Left ventricle myocardium inferior (tissue), 1 donor: ENCODE measurements at regions not wholly inside any gene's neighbourhood (a gene's known extent, or its start where the extent isn't known, plus 50 kb on each side); places are given as distances from the start of the nearest gene placed in this dataset.

Experiments
- DNase-seq: peaks from one replicate; pipeline ENCODE4 v3.0.0-alpha.2; 2020
- H3K27ac ChIP-seq: fragments of 200-600 bp; replicated peaks from 2 replicates; pipeline ENCODE4 v1.8.0; 2021
- H3K27me3 ChIP-seq: fragments of 200-600 bp; 2 replicates; pipeline ENCODE4 v1.8.0; 2021; ENCODE audit warnings: low read depth
- H3K36me3 ChIP-seq: fragments of 200-600 bp; 2 replicates; pipeline ENCODE4 v1.8.0; 2021
- H3K4me1 ChIP-seq: fragments of 200-600 bp; 2 replicates; pipeline ENCODE4 v1.8.0; 2021
- H3K4me3 ChIP-seq: fragments of 200-600 bp; 2 replicates; pipeline ENCODE4 v1.8.0; 2021; ENCODE audit warnings: mild to moderate bottlenecking, moderate library complexity
- H3K9me3 ChIP-seq: fragments of 200-600 bp; replicated peaks from 2 replicates; pipeline ENCODE4 v1.8.0; 2021
- intact Hi-C: fragments of 100-400 bp; cut with micrococcal nuclease; formaldehyde crosslinking; loops from one replicate; pipeline ENCODE4 v1.11.0; 2022
- TF ChIP-seq, protein P1 (sequence below): fragments of 200-600 bp; IDR thresholded peaks from 2 replicates; pipeline ENCODE4 v1.8.0; 2021; ENCODE audit warnings: antibody characterized with exemption, mild to moderate bottlenecking, borderline replicate concordance
- donor health status: DM: no; HTN: yes; CAD: no; lungs with severe emphysema.

DNA sequence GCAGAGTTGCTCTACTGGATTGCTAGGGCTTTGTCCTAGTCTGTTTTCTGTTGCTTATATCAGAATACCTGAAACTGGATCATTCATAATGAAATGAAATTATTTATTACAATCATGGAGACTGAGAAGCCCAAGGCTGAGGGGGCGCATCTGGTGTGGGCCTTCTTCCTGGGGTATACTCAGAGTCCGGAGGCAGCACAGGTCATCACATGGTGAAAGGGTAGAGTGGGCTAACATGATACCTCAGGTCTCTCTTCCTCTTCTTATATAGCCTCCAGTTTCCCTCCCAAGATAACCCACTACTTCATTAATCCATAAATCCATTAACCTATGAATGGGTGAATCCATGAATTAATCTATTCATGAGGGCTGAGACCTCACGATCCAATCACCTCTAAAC, 667.6 kb upstream of the NCAM2 start:
- DNase-seq, result no peak
- no peaks in the 10 kb centered on the region for H3K27me3 ChIP-seq

DNA sequence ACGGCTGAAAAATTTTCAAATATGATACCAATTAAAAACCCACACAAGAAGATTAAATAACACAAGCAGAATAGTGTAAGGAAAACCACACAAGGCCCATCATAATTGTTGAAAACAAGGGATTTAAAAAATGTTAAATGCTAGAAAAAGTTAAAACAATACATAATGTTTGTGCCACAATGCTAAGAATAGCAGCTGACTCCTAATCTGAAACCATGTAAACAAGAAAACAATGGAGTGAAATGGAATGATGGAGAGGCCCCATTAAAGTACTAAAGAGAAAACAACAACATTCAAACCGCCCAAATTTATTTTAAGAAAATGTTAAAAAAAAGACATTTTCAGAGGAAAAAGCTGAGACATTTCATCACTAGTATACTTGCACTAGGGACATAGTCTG, 663.6 kb upstream of the NCAM2 start:
- DNase-seq, result no peak
- intact Hi-C loops, result no loop called here
- Histone ChIP-seq H3K27ac (no peak overlapping the region), H3K27me3 (no peaks in the 10 kb centered on the region), H3K36me3 (no peaks in the 10 kb centered on the region), H3K4me3 (no peak overlapping the region), H3K9me3 (peaks cover 15% of the 10 kb centered on the region), H3K4me1 (no peaks in the 10 kb centered on the region)
- TF ChIP-seq, protein P1, sequence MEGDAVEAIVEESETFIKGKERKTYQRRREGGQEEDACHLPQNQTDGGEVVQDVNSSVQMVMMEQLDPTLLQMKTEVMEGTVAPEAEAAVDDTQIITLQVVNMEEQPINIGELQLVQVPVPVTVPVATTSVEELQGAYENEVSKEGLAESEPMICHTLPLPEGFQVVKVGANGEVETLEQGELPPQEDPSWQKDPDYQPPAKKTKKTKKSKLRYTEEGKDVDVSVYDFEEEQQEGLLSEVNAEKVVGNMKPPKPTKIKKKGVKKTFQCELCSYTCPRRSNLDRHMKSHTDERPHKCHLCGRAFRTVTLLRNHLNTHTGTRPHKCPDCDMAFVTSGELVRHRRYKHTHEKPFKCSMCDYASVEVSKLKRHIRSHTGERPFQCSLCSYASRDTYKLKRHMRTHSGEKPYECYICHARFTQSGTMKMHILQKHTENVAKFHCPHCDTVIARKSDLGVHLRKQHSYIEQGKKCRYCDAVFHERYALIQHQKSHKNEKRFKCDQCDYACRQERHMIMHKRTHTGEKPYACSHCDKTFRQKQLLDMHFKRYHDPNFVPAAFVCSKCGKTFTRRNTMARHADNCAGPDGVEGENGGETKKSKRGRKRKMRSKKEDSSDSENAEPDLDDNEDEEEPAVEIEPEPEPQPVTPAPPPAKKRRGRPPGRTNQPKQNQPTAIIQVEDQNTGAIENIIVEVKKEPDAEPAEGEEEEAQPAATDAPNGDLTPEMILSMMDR, result no peak

More for the DNA sequence above, 667.6 kb upstream of the NCAM2 start:
- Histone ChIP-seq H3K9me3 (peaks cover 15% of the 10 kb centered on the region), H3K36me3 (no peaks in the 10 kb centered on the region), H3K4me3 (no peak overlapping the region), H3K4me1 (no peaks in the 10 kb centered on the region), H3K27ac (no peak overlapping the region)
- intact Hi-C loops, result no loop called here
- TF ChIP-seq, protein P1, result no peak

DNA sequence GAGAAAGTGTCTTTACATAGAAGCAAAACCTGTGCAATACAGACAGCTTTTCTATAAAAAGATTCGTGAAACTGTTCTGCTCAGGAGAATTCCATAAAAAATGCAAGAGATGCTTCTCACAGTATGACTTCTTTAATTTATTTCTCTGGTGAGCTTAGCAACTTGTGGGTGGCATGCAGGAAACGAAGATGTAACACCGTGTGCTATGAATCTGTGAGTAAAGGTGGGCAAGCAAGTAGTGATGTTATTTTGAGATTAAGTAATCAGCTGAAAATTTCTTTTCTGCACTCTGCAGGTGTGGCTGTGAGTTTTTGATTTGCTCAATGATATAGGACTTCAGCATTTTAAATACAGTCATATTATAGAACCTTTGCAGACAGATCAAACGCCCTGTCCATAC, 656.8 kb upstream of the NCAM2 start:
- Histone ChIP-seq H3K4me3 (no peak overlapping the region), H3K27ac (no peak overlapping the region), H3K4me1 (no peaks in the 10 kb centered on the region), H3K27me3 (no peaks in the 10 kb centered on the region), H3K36me3 (no peaks in the 10 kb centered on the region), H3K9me3 (peaks cover 11% of the 10 kb centered on the region)
- TF ChIP-seq, protein P1, result no peak
- intact Hi-C loops, result no loop called here
- DNase-seq, result no peak

DNA sequence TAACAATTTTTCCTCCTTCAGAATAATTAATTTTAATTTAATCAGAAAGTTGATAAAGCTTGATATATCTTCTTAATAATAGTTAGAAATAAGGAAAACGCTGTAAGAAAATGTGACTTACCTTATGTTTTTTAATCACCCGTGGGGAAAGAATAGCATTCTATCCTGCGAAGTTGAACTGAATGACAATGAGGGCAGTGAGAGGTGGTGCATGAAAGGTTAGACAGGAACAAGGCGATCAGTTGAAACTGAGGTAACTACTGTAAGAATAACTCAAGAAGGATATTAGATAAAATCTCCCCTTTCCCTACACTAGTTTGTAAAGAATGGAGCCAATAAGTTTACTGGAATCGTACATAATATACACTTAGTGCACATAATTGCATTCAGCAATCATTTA, 655.0 kb upstream of the NCAM2 start:
- intact Hi-C loops, result no loop called here
- no peak overlapping the region for H3K4me3 ChIP-seq
- H3K27me3 ChIP-seq, result no peaks in the 10 kb centered on the region
- H3K4me1 ChIP-seq, result no peaks in the 10 kb centered on the region
- no peaks in the 10 kb centered on the region for H3K36me3 ChIP-seq
- H3K27ac ChIP-seq, result no peak overlapping the region
- no peak for DNase-seq
- peaks cover 11% of the 10 kb centered on the region for H3K9me3 ChIP-seq
- TF ChIP-seq, protein P1, result no peak

DNA sequence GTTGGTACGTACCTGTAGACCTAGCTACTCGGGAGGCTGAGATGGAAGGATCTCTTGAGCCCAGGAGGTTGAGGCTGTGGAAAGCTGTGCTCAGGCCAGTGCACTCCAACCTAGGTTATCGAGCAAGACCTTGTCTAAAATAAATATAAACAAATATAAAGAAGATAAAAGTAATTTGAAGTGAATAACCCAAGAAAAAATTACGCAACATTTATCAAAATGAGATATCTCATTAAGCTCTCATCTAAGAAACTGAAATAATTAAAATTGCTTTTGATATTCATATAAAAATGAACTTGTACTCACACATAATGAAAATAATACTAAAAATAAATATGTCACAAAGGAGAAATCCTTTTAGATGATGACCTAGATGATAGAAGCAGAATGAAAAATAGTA, 647.1 kb upstream of the NCAM2 start:
- no peaks in the 10 kb centered on the region for H3K36me3 ChIP-seq
- H3K27ac ChIP-seq, result no peak overlapping the region
- H3K9me3 ChIP-seq, result peaks cover 4% of the 10 kb centered on the region
- intact Hi-C loops, result no loop called here
- H3K4me3 ChIP-seq, result no peak overlapping the region
- no peaks in the 10 kb centered on the region for H3K4me1 ChIP-seq
- no peak for DNase-seq
- TF ChIP-seq, protein P1, result no peak
- no peaks in the 10 kb centered on the region for H3K27me3 ChIP-seq

DNA sequence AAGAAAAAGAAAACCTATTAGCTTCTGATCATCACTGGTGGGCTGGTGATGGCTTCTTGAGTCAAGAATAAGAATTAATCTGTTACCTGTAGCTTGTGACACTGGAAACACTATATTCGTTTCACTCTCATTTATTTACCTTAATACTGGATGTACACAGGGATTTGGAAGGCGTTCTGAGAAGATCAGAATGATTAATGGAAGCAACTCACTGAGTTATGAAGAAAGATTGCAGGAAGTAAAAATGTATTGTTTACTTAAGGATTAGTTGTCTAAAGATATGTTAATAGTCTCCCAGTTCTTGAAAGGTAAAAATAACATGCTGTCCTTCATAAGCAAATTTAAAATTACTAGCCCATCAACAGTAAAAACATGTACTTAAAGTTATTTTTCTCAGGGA, 644.9 kb upstream of the NCAM2 start:
- Histone ChIP-seq H3K27ac (no peak overlapping the region), H3K4me1 (no peaks in the 10 kb centered on the region), H3K9me3 (peaks cover 4% of the 10 kb centered on the region), H3K27me3 (no peaks in the 10 kb centered on the region), H3K4me3 (no peak overlapping the region), H3K36me3 (no peaks in the 10 kb centered on the region)
- DNase-seq, result no peak
- TF ChIP-seq, protein P1, result no peak
- intact Hi-C loops, result no loop called here
